Suppressor macrophage treated with lipopolysaccharide for 4 hours (primary cell): ENCODE measurements at regions not wholly inside any gene's neighbourhood (a gene's known extent, or its start where the extent isn't known, plus 50 kb on each side); places are given as distances from the start of the nearest gene placed in this dataset.

ENCODE experiments used
- DNase-seq: peaks from one replicate; pipeline ENCODE4 v3.0.0-alpha.2; 2020

GRCh38 chr5:9720361-9720760, 90.2 kb upstream of the TAS2R1 start:
- no peak for DNase-seq

- no peak for DNase-seq
Observed at GRCh38 chr5:9716838-9717281, 86.7 kb upstream of the TAS2R1 start.

DNA sequence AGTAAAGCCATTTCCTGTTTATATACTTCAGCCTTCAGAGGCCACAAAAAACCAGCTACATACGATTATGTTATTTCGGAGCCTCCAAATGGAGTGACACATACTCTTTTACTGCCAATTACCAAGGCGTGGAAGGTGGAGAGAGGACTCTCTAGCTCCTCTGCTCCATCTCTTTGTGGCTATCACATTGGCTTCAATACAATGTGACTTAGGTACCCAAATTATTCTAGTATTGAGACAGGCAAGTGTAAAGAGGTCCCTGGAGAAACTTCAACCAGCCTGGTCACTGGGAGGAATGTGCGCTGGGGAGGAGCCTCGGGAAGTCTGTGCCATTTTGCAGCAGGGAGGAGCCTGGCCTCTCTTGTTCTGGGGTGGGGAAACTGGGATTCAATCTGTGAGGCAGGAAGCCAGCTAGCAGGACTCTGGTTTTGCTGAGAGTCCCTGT, 85.8 kb upstream of the TAS2R1 start:
- no peak for DNase-seq

DNA sequence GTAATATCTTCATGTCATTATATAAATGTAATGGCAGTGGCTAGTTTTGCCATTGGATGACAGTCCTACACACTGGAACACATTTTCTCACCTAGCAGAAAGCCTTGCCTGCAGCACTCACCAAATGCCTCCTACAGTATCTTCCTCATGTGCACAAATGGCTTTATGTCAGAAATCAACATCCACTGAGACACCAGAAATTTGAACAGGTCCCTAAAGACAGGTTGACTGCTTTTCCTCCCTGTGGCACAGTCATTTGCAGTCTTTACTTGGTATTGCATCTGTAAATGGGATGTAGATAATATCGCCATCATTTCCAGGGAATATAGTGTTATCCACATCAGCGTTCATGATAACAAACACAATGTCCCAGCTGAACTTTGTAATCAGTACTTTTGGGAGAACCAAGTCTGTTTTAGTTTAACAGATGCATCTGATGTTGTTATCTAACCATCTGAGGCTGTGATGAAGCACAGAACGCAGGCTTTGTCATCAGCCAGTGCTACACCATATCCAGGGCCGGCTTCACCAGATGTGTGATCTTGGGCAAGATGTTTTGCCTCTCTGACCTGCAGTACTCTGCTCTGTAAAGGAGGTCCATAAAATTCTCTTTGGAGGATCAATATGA, 83.9 kb upstream of the TAS2R1 start:
- no peak for DNase-seq

GRCh38 chr5:9713356-9713755, 83.2 kb upstream of the TAS2R1 start:
- no peak for DNase-seq

- no peak for DNase-seq
Observed at GRCh38 chr5:9712911-9713310, 82.8 kb upstream of the TAS2R1 start.

DNA sequence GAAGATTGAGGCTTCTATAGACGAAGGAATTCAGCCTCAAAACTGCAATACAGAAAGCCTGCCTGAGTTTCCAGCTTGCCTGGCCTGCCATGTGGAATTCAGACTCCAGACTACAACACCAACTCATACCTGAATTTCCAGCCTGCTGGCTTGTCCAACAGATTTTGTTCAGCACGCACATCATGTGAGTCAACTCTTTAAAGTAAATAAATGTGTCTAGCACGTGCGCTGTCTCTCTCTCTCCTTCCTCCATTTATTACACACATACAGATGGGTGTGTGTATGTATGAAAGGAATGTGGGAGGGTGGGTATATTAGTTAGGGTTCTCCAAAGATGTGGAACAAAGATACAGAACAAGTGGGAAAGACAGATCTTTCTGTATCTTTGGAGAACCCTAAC, 82.4 kb upstream of the TAS2R1 start:
- DNase-seq: no peak

- DNase-seq: no peak
Observed at GRCh38 chr5:9710069-9710468, 79.9 kb upstream of the TAS2R1 start.

GRCh38 chr5:9707732-9708462, 77.7 kb upstream of the TAS2R1 start:
- no peak for DNase-seq

GRCh38 chr5:9699681-9700080, 69.5 kb upstream of the TAS2R1 start:
- DNase-seq: no peak

- no peak for DNase-seq
Observed at GRCh38 chr5:9698841-9699240, 68.7 kb upstream of the TAS2R1 start.

DNA sequence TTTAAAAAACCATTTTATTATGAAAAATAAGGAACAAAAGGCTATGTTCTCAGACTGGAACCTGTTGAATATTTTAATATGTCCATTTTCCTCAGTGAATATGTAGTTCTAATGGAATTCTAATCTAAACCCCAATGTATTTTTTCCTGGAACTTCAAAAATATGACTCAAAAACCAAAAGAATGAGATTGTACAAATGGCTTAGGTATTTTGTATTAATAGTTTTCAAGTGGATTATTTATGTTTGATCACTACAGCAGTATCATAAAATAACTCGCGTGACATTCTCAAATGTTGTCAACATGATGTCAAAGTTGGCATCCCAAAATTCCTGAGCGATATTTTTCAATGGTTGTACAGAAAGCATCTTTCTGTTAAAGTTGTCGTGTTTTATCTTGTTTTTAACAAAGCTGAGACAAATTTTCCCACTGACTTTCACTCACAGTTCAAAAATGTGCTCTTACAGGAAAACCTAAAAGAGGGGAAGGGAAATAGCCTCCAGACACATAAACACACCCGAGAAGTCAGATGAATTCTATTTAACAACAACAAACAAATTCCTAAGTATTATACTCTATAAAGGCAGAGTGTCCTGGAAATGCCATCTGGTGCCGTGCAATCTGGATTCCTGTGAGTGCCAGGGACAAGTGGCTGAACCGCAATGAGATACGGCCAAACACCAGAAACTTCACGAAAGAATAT, 68.1 kb upstream of the TAS2R1 start:
- no peak for DNase-seq

GRCh38 chr5:9692576-9692975, 62.4 kb upstream of the TAS2R1 start:
- DNase-seq: no peak

GRCh38 chr5:9691261-9691660, 61.1 kb upstream of the TAS2R1 start:
- no peak for DNase-seq

- no peak for DNase-seq
Observed at GRCh38 chr5:9690751-9691150, 60.6 kb upstream of the TAS2R1 start.

- DNase-seq: no peak
Observed at GRCh38 chr5:9686216-9686615, 56.1 kb upstream of the TAS2R1 start.

DNA sequence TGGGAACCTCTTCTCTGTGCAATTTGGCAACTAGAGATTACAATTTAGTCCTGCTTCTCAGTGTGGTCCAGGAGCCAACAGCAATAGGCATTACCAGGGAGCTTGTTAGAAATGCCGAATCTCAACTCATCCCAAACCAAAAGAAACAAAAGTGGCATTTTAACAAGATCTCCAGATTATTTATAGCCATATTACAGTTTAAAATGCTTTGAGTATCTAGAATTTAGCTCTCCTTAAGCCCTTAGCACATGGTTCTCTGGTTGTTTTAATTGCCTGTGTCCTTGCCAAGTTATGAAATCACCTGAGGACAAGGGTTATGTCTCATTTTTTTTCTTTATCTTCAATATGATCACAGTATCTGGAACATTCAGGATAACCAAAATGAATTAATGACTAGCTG, 51.6 kb upstream of the TAS2R1 start:
- no peak for DNase-seq
